ENCODE measurements at regions not wholly inside any gene's neighbourhood (a gene's known extent, or its start where the extent isn't known, plus 50 kb on each side); places are given as distances from the start of the nearest gene placed in this dataset.

DNA sequence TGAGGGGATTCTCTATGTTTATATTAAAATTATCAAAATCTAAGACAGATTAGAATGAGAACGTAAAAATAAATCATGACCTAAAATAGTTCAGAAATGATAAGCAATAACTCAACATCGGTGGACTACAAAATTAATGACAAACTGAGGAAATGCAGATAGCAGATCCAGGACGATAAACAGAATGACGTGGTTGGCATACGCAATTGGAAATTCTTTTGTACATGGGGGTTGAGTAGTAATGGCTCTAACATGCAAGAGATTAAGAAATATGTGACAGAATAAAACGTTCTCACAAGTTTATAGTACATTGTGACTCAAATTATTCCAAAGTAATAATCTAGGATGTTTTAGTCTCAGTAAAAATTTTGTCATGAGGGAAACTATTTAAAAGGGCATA is 575.2 kb upstream of the BRINP3 start:
- TF ChIP-seq BHLHE40 (IDR thresholded peaks at IDR 0.05; ENCODE audit: borderline replicate concordance) = no peak
- no peak for TF ChIP-seq FOXK2 (IDR thresholded peaks at IDR 0.05)
- TF ChIP-seq SUZ12 (IDR thresholded peaks at IDR 0.05) = no peak
- TF ChIP-seq, protein P1, sequence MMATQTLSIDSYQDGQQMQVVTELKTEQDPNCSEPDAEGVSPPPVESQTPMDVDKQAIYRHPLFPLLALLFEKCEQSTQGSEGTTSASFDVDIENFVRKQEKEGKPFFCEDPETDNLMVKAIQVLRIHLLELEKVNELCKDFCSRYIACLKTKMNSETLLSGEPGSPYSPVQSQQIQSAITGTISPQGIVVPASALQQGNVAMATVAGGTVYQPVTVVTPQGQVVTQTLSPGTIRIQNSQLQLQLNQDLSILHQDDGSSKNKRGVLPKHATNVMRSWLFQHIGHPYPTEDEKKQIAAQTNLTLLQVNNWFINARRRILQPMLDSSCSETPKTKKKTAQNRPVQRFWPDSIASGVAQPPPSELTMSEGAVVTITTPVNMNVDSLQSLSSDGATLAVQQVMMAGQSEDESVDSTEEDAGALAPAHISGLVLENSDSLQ (IDR thresholded peaks at IDR 0.05) = no peak
- TF ChIP-seq SP1 (IDR thresholded peaks at IDR 0.05) = no peak
